ENCODE measurements at regions not wholly inside any gene's neighbourhood (a gene's known extent, or its start where the extent isn't known, plus 50 kb on each side); places are given as distances from the start of the nearest gene placed in this dataset.

DNA sequence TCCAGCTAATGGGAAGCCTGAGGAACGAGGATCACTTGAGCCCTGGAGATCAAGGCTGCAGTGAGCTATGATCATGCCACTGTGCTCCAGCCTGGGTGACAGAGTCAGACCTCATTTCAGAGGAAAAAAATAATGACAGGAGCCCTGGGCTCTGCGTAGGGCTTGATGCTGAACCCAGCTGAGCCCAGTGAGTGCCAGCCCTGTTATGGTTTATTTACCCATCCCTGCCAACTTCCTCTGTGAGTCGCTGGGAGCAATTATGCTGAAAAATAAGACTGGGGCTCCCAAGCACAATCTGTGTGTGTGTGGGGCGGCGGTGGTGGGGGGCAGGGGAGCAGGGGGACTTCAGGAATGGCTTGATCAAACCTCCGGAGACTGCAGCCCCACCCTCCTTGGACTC is 75.9 kb upstream of the PMEPA1 start:
- TF ChIP-seq, protein P1, sequence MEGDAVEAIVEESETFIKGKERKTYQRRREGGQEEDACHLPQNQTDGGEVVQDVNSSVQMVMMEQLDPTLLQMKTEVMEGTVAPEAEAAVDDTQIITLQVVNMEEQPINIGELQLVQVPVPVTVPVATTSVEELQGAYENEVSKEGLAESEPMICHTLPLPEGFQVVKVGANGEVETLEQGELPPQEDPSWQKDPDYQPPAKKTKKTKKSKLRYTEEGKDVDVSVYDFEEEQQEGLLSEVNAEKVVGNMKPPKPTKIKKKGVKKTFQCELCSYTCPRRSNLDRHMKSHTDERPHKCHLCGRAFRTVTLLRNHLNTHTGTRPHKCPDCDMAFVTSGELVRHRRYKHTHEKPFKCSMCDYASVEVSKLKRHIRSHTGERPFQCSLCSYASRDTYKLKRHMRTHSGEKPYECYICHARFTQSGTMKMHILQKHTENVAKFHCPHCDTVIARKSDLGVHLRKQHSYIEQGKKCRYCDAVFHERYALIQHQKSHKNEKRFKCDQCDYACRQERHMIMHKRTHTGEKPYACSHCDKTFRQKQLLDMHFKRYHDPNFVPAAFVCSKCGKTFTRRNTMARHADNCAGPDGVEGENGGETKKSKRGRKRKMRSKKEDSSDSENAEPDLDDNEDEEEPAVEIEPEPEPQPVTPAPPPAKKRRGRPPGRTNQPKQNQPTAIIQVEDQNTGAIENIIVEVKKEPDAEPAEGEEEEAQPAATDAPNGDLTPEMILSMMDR (conservative IDR thresholded peaks at IDR 0.05) = no peak
- no peak for TF ChIP-seq ZFX (IDR thresholded peaks at IDR 0.05)
